ENCODE measurements at regions not wholly inside any gene's neighbourhood (a gene's known extent, or its start where the extent isn't known, plus 50 kb on each side); places are given as distances from the start of the nearest gene placed in this dataset.
A peak's percentile ranks its signal among the peaks of the same experiment; 100 is the strongest.

- DNase-seq (ENCODE audit: low read depth in 2 of 2), result no peak
Observed at GRCh38 chr1:34408011-34408410, 231.3 kb downstream of the C1orf94 start.

GRCh38 chr1:34409689-34410229 lies 233.1 kb downstream of the C1orf94 start:
- no peak for DNase-seq (ENCODE audit: low read depth in 2 of 2)

- DNase-seq (ENCODE audit: low read depth in 2 of 2), result no peak
Observed at GRCh38 chr1:34412598-34413370, 236.1 kb downstream of the C1orf94 start.

- DNase-seq (ENCODE audit: low read depth in 2 of 2), result no peak
Observed at GRCh38 chr1:34415140-34415539, 238.4 kb downstream of the C1orf94 start.

GRCh38 chr1:34418166-34418565 lies 241.5 kb downstream of the C1orf94 start:
- no peak for DNase-seq (ENCODE audit: low read depth in 2 of 2)

- no peak for DNase-seq (ENCODE audit: low read depth in 2 of 2)
Observed at GRCh38 chr1:34419663-34420136, 243.0 kb downstream of the C1orf94 start.

- no peak for DNase-seq (ENCODE audit: low read depth in 2 of 2)
Observed at GRCh38 chr1:34425046-34425445, 248.3 kb downstream of the C1orf94 start.

GRCh38 chr1:34425785-34426184 lies 249.1 kb downstream of the C1orf94 start:
- no peak for DNase-seq (ENCODE audit: low read depth in 2 of 2)

GRCh38 chr1:34426325-34426896 lies 249.7 kb downstream of the C1orf94 start:
- no peak for DNase-seq (ENCODE audit: low read depth in 2 of 2)

- DNase-seq (ENCODE audit: low read depth in 2 of 2), result no peak
Observed at GRCh38 chr1:34427170-34427569, 250.5 kb downstream of the C1orf94 start.

GRCh38 chr1:34433099-34433498 lies 256.4 kb downstream of the C1orf94 start:
- DNase-seq (ENCODE audit: low read depth in 2 of 2), result no peak

- DNase-seq (ENCODE audit: low read depth in 2 of 2), result no peak
Observed at GRCh38 chr1:34436836-34437235, 260.1 kb downstream of the C1orf94 start.

- DNase-seq (ENCODE audit: low read depth in 2 of 2), result no peak
Observed at GRCh38 chr1:34441259-34442069, 264.8 kb downstream of the C1orf94 start.

GRCh38 chr1:34444516-34444915 lies 267.8 kb downstream of the C1orf94 start:
- DNase-seq (ENCODE audit: low read depth in 2 of 2), result no peak

GRCh38 chr1:34450325-34450724 lies 273.6 kb downstream of the C1orf94 start:
- DNase-seq (ENCODE audit: low read depth in 2 of 2), result no peak

GRCh38 chr1:34452451-34452850 lies 275.7 kb downstream of the C1orf94 start:
- no peak for DNase-seq (ENCODE audit: low read depth in 2 of 2)

GRCh38 chr1:34455121-34455520 lies 278.4 kb downstream of the C1orf94 start:
- no peak for DNase-seq (ENCODE audit: low read depth in 2 of 2)

GRCh38 chr1:34460193-34460592 lies 283.5 kb downstream of the C1orf94 start:
- peak in 1 of 2 donors; percentile 4 for DNase-seq (ENCODE audit: low read depth in 2 of 2)

GRCh38 chr1:34470401-34470800 lies 284.4 kb upstream of the GJB5 start:
- DNase-seq (ENCODE audit: low read depth in 2 of 2), result no peak

- no peak for DNase-seq (ENCODE audit: low read depth in 2 of 2)
Observed at GRCh38 chr1:34474566-34474965, 280.3 kb upstream of the GJB5 start.

GRCh38 chr1:34476371-34476770 lies 278.5 kb upstream of the GJB5 start:
- no peak for DNase-seq (ENCODE audit: low read depth in 2 of 2)

- no peak for DNase-seq (ENCODE audit: low read depth in 2 of 2)
Observed at GRCh38 chr1:34477632-34478141, 277.2 kb upstream of the GJB5 start.
